Loucy (cell line): ENCODE measurements at regions not wholly inside any gene's neighbourhood (a gene's known extent, or its start where the extent isn't known, plus 50 kb on each side); places are given as distances from the start of the nearest gene placed in this dataset.

Source experiments
- H2AFZ ChIP-seq: fragments of 200-600 bp; sonication (generic); 2 replicates; pipeline ENCODE4 v1.6.0; 2016; ENCODE audit warnings: antibody characterized with exemption, mild to moderate bottlenecking, low read length, moderate library complexity
- H3F3A ChIP-seq: fragments of 200-600 bp; 2 replicates; pipeline ENCODE4 v1.6.0; 2016; ENCODE audit warnings: antibody characterized with exemption, low read depth, mild to moderate bottlenecking
- H3K27me3 ChIP-seq: fragments of 200-600 bp; sonication (generic); 2 replicates; pipeline ENCODE4 v1.6.1; 2014; ENCODE audit warnings: low read length, mild to moderate bottlenecking; ENCODE audit not compliant: insufficient read depth, poor library complexity, severe bottlenecking
- H3K36me3 ChIP-seq: fragments of 200-600 bp; sonication (generic); 2 replicates; pipeline ENCODE4 v1.6.1; 2016; ENCODE audit warnings: low read length; ENCODE audit not compliant: insufficient read depth
- H3K4me1 ChIP-seq: fragments of 200-600 bp; sonication (generic); 2 replicates; pipeline ENCODE4 v1.5.1; 2014; ENCODE audit warnings: low read length, mild to moderate bottlenecking; ENCODE audit not compliant: insufficient read depth, poor library complexity, severe bottlenecking
- H3K4me2 ChIP-seq: fragments of 200-600 bp; sonication (generic); 2 replicates; pipeline ENCODE4 v1.6.0; 2014; ENCODE audit warnings: antibody characterized with exemption, low read length, low read depth, mild to moderate bottlenecking; ENCODE audit not compliant: poor library complexity, severe bottlenecking
- H3K4me3 ChIP-seq: fragments of 200-600 bp; sonication (generic); 2 replicates; pipeline ENCODE4 v1.5.1; 2014; ENCODE audit warnings: low read length, mild to moderate bottlenecking, mixed read lengths; ENCODE audit not compliant: poor library complexity, severe bottlenecking
- H3K79me2 ChIP-seq: fragments of 200-600 bp; sonication (generic); 2 replicates; pipeline ENCODE4 v1.6.1; 2014; ENCODE audit warnings: low read length; ENCODE audit not compliant: insufficient read depth
- H3K9ac ChIP-seq: fragments of 200-600 bp; sonication (generic); 2 replicates; pipeline ENCODE4 v1.6.0; 2014; ENCODE audit warnings: mild to moderate bottlenecking, low read depth, low read length, moderate library complexity; ENCODE audit not compliant: poor library complexity, severe bottlenecking
- H3K9me2 ChIP-seq: fragments of 200-600 bp; sonication (generic); replicated peaks from 2 replicates; pipeline ENCODE4 v1.6.1; 2016; ENCODE audit warnings: low read depth, low read length, mixed read lengths
- H3K9me3 ChIP-seq: fragments of 200-600 bp; sonication (generic); 2 replicates; pipeline ENCODE4 v1.6.1; 2014; ENCODE audit warnings: mild to moderate bottlenecking, antibody characterized with exemption, low read length, low read depth; ENCODE audit not compliant: insufficient read depth
- H4K20me1 ChIP-seq: fragments of 200-600 bp; sonication (generic); 2 replicates; pipeline ENCODE4 v1.6.0; 2014; ENCODE audit warnings: antibody characterized with exemption, low read length, mild to moderate bottlenecking; ENCODE audit not compliant: insufficient read depth, poor library complexity, severe bottlenecking
- CTCF ChIP-seq: fragments of 200-600 bp; sonication (generic); conservative IDR thresholded peaks from 2 replicates; pipeline ENCODE4 v1.5.1; 2014; ENCODE audit warnings: mild to moderate bottlenecking, antibody characterized with exemption, low read length
- EZH2phosphoT487 ChIP-seq: fragments of 200-600 bp; IDR thresholded peaks from 2 replicates; pipeline ENCODE4 v1.6.1; 2018; ENCODE audit warnings: antibody characterized with exemption, mild to moderate bottlenecking, moderate library complexity, borderline replicate concordance

GRCh38 chr2:236899146-236899545 is 186.5 kb upstream of the COPS8 start:
- TF ChIP-seq EZH2phosphoT487, result no peak
- no peak for TF ChIP-seq CTCF
- Histone ChIP-seq H3K9me3 (no peaks in the 10 kb centered on the region), H2AFZ (no peak overlapping the region), H3K79me2 (no peaks in the 10 kb centered on the region), H3K4me3 (no peak overlapping the region), H4K20me1 (no peaks in the 10 kb centered on the region), H3K4me2 (no peak overlapping the region), H3K4me1 (no peaks in the 10 kb centered on the region), H3K9ac (no peak overlapping the region), H3F3A (no peaks in the 10 kb centered on the region), H3K9me2 (no peaks in the 10 kb centered on the region), H3K27me3 (no peaks in the 10 kb centered on the region), H3K36me3 (no peaks in the 10 kb centered on the region)

- Histone ChIP-seq H3K4me2 (no peak overlapping the region), H3K36me3 (no peaks in the 10 kb centered on the region)
- TF ChIP-seq CTCF, result no peak
- TF ChIP-seq EZH2phosphoT487, result no peak
These were observed 185.6 kb upstream of the COPS8 start for GRCh38 chr2:236899950-236900640.

GRCh38 chr2:236901956-236902355 is 183.7 kb upstream of the COPS8 start:
- TF ChIP-seq CTCF (no peak), EZH2phosphoT487 (no peak)
- Histone ChIP-seq H3K36me3 (no peaks in the 10 kb centered on the region), H4K20me1 (no peaks in the 10 kb centered on the region), H3K4me2 (no peak overlapping the region), H3F3A (no peaks in the 10 kb centered on the region), H3K79me2 (no peaks in the 10 kb centered on the region), H3K27me3 (no peaks in the 10 kb centered on the region), H3K9me2 (no peaks in the 10 kb centered on the region), H3K4me3 (no peak overlapping the region), H3K4me1 (no peaks in the 10 kb centered on the region), H3K9ac (no peak overlapping the region), H3K9me3 (no peaks in the 10 kb centered on the region), H2AFZ (no peak overlapping the region)

More at GRCh38 chr2:236899950-236900640, 185.6 kb upstream of the COPS8 start:
- Histone ChIP-seq H3K9me2 (no peaks in the 10 kb centered on the region), H3F3A (no peaks in the 10 kb centered on the region), H3K9ac (no peak overlapping the region), H3K4me1 (no peaks in the 10 kb centered on the region), H3K4me3 (no peak overlapping the region), H4K20me1 (no peaks in the 10 kb centered on the region), H3K27me3 (no peaks in the 10 kb centered on the region), H2AFZ (no peak overlapping the region), H3K79me2 (no peaks in the 10 kb centered on the region), H3K9me3 (no peaks in the 10 kb centered on the region)
